Liver (tissue), 3 donors: ENCODE measurements at regions not wholly inside any gene's neighbourhood (a gene's known extent, or its start where the extent isn't known, plus 50 kb on each side); places are given as distances from the start of the nearest gene placed in this dataset.

Experiments
- CTCF ChIP-seq: fragments of 150-350 bp; IDR thresholded peaks from 2 replicates; pipeline ENCODE4 v1.5.1; 2017; ENCODE audit warnings: improper control_type of control experiment, low read depth, low read length; ENCODE audit not compliant: missing input control
- EGR1 ChIP-seq, 2 donors: IDR thresholded peaks; 2 replicates each; pipeline ENCODE4 v1.6.1; 2016 to 2018; ENCODE audit warnings: antibody characterized with exemption in 2 of 2, low read depth in 2 of 2
- GABPA ChIP-seq, 2 donors: IDR thresholded peaks in 1 of 2; conservative IDR thresholded peaks in 1 of 2; 2 replicates each; pipeline ENCODE4 v1.6.1; 2016; ENCODE audit warnings: antibody characterized with exemption in 2 of 2, mild to moderate bottlenecking in 1 of 2, moderate library complexity in 1 of 2
- MAX ChIP-seq: IDR thresholded peaks from 2 replicates; pipeline ENCODE4 v1.6.1; 2016; ENCODE audit warnings: antibody characterized with exemption
- NR2F2 ChIP-seq: IDR thresholded peaks from 2 replicates; pipeline ENCODE4 v1.6.1; 2016; ENCODE audit warnings: antibody characterized with exemption
- RAD21 ChIP-seq, 2 donors: IDR thresholded peaks; 2 replicates each; pipeline ENCODE4 v1.6.1; 2016; ENCODE audit warnings: antibody characterized with exemption in 2 of 2, mild to moderate bottlenecking in 2 of 2
- REST ChIP-seq: IDR thresholded peaks from 2 replicates; pipeline ENCODE4 v1.6.1; 2016; ENCODE audit warnings: antibody characterized with exemption, mild to moderate bottlenecking
- RXRA ChIP-seq, 2 donors: IDR thresholded peaks; 2 replicates each; pipeline ENCODE4 v1.6.1; 2017 to 2018; ENCODE audit warnings: antibody characterized with exemption in 2 of 2, mild to moderate bottlenecking in 1 of 2
- SP1 ChIP-seq: IDR thresholded peaks from 2 replicates; pipeline ENCODE4 v1.6.1; 2018; ENCODE audit warnings: antibody characterized with exemption, mild to moderate bottlenecking
- TAF1 ChIP-seq: conservative IDR thresholded peaks from 2 replicates; pipeline ENCODE4 v1.6.1; 2016; ENCODE audit warnings: antibody characterized with exemption, mild to moderate bottlenecking
- YY1 ChIP-seq: IDR thresholded peaks from 2 replicates; pipeline ENCODE4 v1.6.1; 2016; ENCODE audit warnings: antibody characterized with exemption, mild to moderate bottlenecking
- TF ChIP-seq, protein P1 (sequence below): IDR thresholded peaks from 2 replicates; pipeline ENCODE4 v1.6.1; 2016; ENCODE audit warnings: antibody characterized with exemption
- donor health status: healthy.
- donor health status: healthy.

- no peak for TF ChIP-seq CTCF
- TF ChIP-seq RAD21 (IDR thresholded peaks at IDR 0.05), result no peak
- TF ChIP-seq TAF1, result no peak
- no peak for TF ChIP-seq RXRA (IDR thresholded peaks at IDR 0.05)
- TF ChIP-seq, protein P1, sequence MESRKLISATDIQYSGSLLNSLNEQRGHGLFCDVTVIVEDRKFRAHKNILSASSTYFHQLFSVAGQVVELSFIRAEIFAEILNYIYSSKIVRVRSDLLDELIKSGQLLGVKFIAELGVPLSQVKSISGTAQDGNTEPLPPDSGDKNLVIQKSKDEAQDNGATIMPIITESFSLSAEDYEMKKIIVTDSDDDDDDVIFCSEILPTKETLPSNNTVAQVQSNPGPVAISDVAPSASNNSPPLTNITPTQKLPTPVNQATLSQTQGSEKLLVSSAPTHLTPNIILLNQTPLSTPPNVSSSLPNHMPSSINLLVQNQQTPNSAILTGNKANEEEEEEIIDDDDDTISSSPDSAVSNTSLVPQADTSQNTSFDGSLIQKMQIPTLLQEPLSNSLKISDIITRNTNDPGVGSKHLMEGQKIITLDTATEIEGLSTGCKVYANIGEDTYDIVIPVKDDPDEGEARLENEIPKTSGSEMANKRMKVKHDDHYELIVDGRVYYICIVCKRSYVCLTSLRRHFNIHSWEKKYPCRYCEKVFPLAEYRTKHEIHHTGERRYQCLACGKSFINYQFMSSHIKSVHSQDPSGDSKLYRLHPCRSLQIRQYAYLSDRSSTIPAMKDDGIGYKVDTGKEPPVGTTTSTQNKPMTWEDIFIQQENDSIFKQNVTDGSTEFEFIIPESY, result no peak
- TF ChIP-seq GABPA (IDR thresholded peaks at IDR 0.05 in 1 of 2, conservative IDR thresholded peaks at IDR 0.05 in 1 of 2), result no peak
- no peak for TF ChIP-seq MAX
- TF ChIP-seq NR2F2, result no peak
- no peak for TF ChIP-seq EGR1 (IDR thresholded peaks at IDR 0.05; ENCODE audit: low read depth in 2 of 2)
- TF ChIP-seq SP1, result no peak
- no peak for TF ChIP-seq REST
- TF ChIP-seq YY1, result no peak
Measured at GRCh38 chr11:37110385-37110784, 512.3 kb upstream of the RAG2 start.
